SK-N-SH (cell line): ENCODE measurements at regions not wholly inside any gene's neighbourhood (a gene's known extent, or its start where the extent isn't known, plus 50 kb on each side); places are given as distances from the start of the nearest gene placed in this dataset.

Source experiments
- CTCF ChIA-PET: fragments of 300-600, 350-600 bp; formaldehyde crosslinking; extraction: SDS; loops from one replicate; lab custom pipeline; 2021; lab: Yijun Ruan, JAX
- POLR2A ChIA-PET: fragments of 350-600 bp; sonication (Branson Sonifier 250); formaldehyde crosslinking; extraction: SDS; loops from one replicate; lab custom pipeline; 2020; ENCODE audit warnings: antibody characterized with exemption, inconsistent platforms; lab: Yijun Ruan, JAX
- DNase-seq: peaks from one replicate; pipeline ENCODE4 v3.0.0; 2012
- H2AFZ ChIP-seq: fragments of 200-600 bp; sonication (generic); 2 replicates; pipeline ENCODE4 v1.8.1; 2016; ENCODE audit warnings: antibody characterized with exemption, mild to moderate bottlenecking, low read depth
- H3F3A ChIP-seq: fragments of 200-600 bp; sonication (generic); replicated peaks from 2 replicates; pipeline ENCODE3; 2016; ENCODE audit warnings: antibody characterized with exemption, mild to moderate bottlenecking; ENCODE audit not compliant: insufficient read depth
- H3K27ac ChIP-seq, 2 experiments: fragments of 200-500 bp in 1 of 2; fragments of 200-600 bp in 1 of 2; sonication (Bioruptor generic) in 1 of 2; sonication (generic), shearing (Covaris generic) in 1 of 2; 2 replicates each; pipeline versions ENCODE4 v1.5.1 to v1.6.1; 2014 to 2016; ENCODE audit warnings: low read depth in 2 of 2, inconsistent platforms in 1 of 2, low read length in 1 of 2, mild to moderate bottlenecking in 1 of 2, mixed read lengths in 1 of 2
- H3K27me3 ChIP-seq: fragments of 200-600 bp; sonication (generic), shearing (Covaris generic); 2 replicates; pipeline ENCODE4 v1.6.1; 2016; ENCODE audit warnings: mixed run types; ENCODE audit not compliant: insufficient read depth
- H3K36me3 ChIP-seq, 2 experiments: fragments of 200-500 bp in 1 of 2; fragments of 200-600 bp in 1 of 2; sonication (Bioruptor generic) in 1 of 2; sonication (generic) in 1 of 2; replicated peaks in 1 of 2; 2 replicates each; pipeline versions ENCODE3 to v1.5.1; 2014 to 2016; ENCODE audit warnings: low read length in 1 of 2, mild to moderate bottlenecking in 1 of 2; ENCODE audit not compliant: insufficient read depth in 2 of 2, control insufficient read depth in 1 of 2
- H3K4me1 ChIP-seq, 2 experiments: fragments of 200-500 bp in 1 of 2; fragments of 200-600 bp in 1 of 2; sonication (Bioruptor generic) in 1 of 2; sonication (generic), shearing (Covaris generic) in 1 of 2; 2 replicates each; pipeline versions ENCODE4 v1.5.1 to v1.6.1; 2014 to 2016; ENCODE audit warnings: low read depth in 1 of 2, low read length in 1 of 2, mixed run types in 1 of 2; ENCODE audit not compliant: insufficient read depth in 2 of 2, control insufficient read depth in 1 of 2
- H3K4me2 ChIP-seq: fragments of 200-600 bp; sonication (generic), shearing (Covaris generic); 2 replicates; pipeline ENCODE4 v1.6.1; 2017; ENCODE audit warnings: mixed run types
- H3K4me3 ChIP-seq, 2 experiments: fragments of 200-500 bp in 1 of 2; fragments of 200-600 bp in 1 of 2; sonication (Bioruptor generic) in 1 of 2; sonication (generic), shearing (Covaris generic) in 1 of 2; 2 replicates each; pipeline versions ENCODE4 v1.5.1 to v1.8.1; 2014 to 2016; ENCODE audit warnings: low read depth in 2 of 2, inconsistent platforms in 1 of 2, low read length in 1 of 2, mild to moderate bottlenecking in 1 of 2, mixed read lengths in 1 of 2, moderate library complexity in 1 of 2
- H3K79me2 ChIP-seq: fragments of 200-600 bp; sonication (generic); 2 replicates; pipeline ENCODE4 v1.8.1; 2017; ENCODE audit warnings: mild to moderate bottlenecking; ENCODE audit not compliant: insufficient read depth
- H3K9ac ChIP-seq: fragments of 200-600 bp; sonication (generic); 2 replicates; pipeline ENCODE4 v1.6.1; 2017; ENCODE audit warnings: mixed run types
- H3K9me2 ChIP-seq: fragments of 200-600 bp; sonication (generic); 2 replicates; pipeline ENCODE4 v1.6.1; 2017; ENCODE audit warnings: mixed run types
- H3K9me3 ChIP-seq: fragments of 200-600 bp; sonication (generic); 2 replicates; pipeline ENCODE4 v1.6.1; 2017; ENCODE audit warnings: mixed run types, mild to moderate bottlenecking, moderate library complexity
- H4K20me1 ChIP-seq: fragments of 200-600 bp; sonication (generic); 2 replicates; pipeline ENCODE4 v1.6.1; 2017; ENCODE audit warnings: mild to moderate bottlenecking, mixed run types; ENCODE audit not compliant: insufficient read depth
- CHD2 ChIP-seq: fragments of 150-350 bp; IDR thresholded peaks from 2 replicates; pipeline ENCODE4 v1.6.1; 2018; ENCODE audit warnings: low read length; ENCODE audit not compliant: partially characterized antibody
- ELF1 ChIP-seq: IDR thresholded peaks from 2 replicates; pipeline ENCODE4 v1.4.0; 2012
- EP300 ChIP-seq, 2 experiments: IDR thresholded peaks; 2 replicates each; pipeline versions ENCODE4 v1.4.0 to v1.6.1; 2012; ENCODE audit warnings: borderline replicate concordance in 1 of 2, low read depth in 1 of 2, low read length in 1 of 2
- EZH2phosphoT487 ChIP-seq: fragments of 200-600 bp; sonication (generic); IDR thresholded peaks from 2 replicates; pipeline ENCODE4 v1.6.1; 2017; ENCODE audit warnings: low read depth, mixed run types, mild to moderate bottlenecking, antibody characterized with exemption, moderate library complexity, borderline replicate concordance
- FOXJ3 ChIP-seq: sonication (generic); formaldehyde crosslinking; IDR thresholded peaks from 2 replicates; pipeline ENCODE4 v1.5.1; 2020; ENCODE audit warnings: mild to moderate bottlenecking, missing genetic modification reagents
- GABPA ChIP-seq: IDR thresholded peaks from 2 replicates; pipeline ENCODE4 v1.4.0; 2012; ENCODE audit warnings: low read depth, mild to moderate bottlenecking
- GATA2 ChIP-seq: sonication (generic); formaldehyde crosslinking; IDR thresholded peaks from 2 replicates; pipeline ENCODE4 v1.5.0; 2020; ENCODE audit warnings: mild to moderate bottlenecking, missing genetic modification reagents
- MXI1 ChIP-seq: IDR thresholded peaks from 2 replicates; pipeline ENCODE4 v1.6.1; 2012; ENCODE audit warnings: mild to moderate bottlenecking, low read depth, low read length, improper control_type of control experiment
- PBX3 ChIP-seq: IDR thresholded peaks from 2 replicates; pipeline ENCODE4; 2012
- POLR2AphosphoS5 ChIP-seq: IDR thresholded peaks from 2 replicates; pipeline ENCODE4 v1.6.1; 2012; ENCODE audit warnings: low read depth, low read length
- REST ChIP-seq: IDR thresholded peaks from 2 replicates; pipeline ENCODE4 v1.6.1; 2012; ENCODE audit warnings: mild to moderate bottlenecking, low read depth, low read length, moderate library complexity
- RFX5 ChIP-seq: IDR thresholded peaks from 2 replicates; pipeline ENCODE4 v1.6.1; 2012; ENCODE audit warnings: mild to moderate bottlenecking, improper control_type of control experiment, low read length
- RXRA ChIP-seq: IDR thresholded peaks from 2 replicates; pipeline ENCODE4 v1.4.0; 2012; ENCODE audit warnings: low read depth, mild to moderate bottlenecking, borderline replicate concordance
- SMC3 ChIP-seq: IDR thresholded peaks from 2 replicates; pipeline ENCODE4 v1.6.1; 2012; ENCODE audit warnings: low read depth, low read length, improper control_type of control experiment
- TAF1 ChIP-seq: IDR thresholded peaks from 2 replicates; pipeline ENCODE4 v1.6.1; 2012; ENCODE audit warnings: low read depth, mild to moderate bottlenecking, low read length, moderate library complexity, borderline replicate concordance
- WGBS: methylation state at CpG from one replicate; pipeline ENCODE4 v1.1.6; 2017; ENCODE audit warnings: low lambda C conversion rate; 5-methylcytosine and 5-hydroxymethylcytosine counted together

- Histone ChIP-seq H3K4me2 (no peak overlapping the region), H3K4me3 (no peak overlapping the region), H3K9me3 (no peaks in the 10 kb centered on the region), H3K79me2 (no peaks in the 10 kb centered on the region), H3K4me1 (peaks cover 0 to 33% of the 10 kb centered on the region in 2 experiments; a peak in 2 of 4 replicates), H4K20me1 (no peaks in the 10 kb centered on the region), H3K9ac (no peak overlapping the region), H3K9me2 (no peaks in the 10 kb centered on the region), H3F3A (no peaks in the 10 kb centered on the region), H3K27ac (peak overlapping the region in 1 of 2 experiments; percentile 84; a peak in 2 of 4 replicates), H3K27me3 (no peaks in the 10 kb centered on the region), H3K36me3 (no peaks in the 10 kb centered on the region)
- CTCF ChIA-PET: interaction anchor here (1.4 kb wide), 1 partner anchor 13 kb away, joined by 3 read pairs; no protein-coding TSS in a partner anchor
- no peak for DNase-seq
- TF ChIP-seq EP300 (IDR thresholded peaks at IDR 0.05; ENCODE audit: borderline replicate concordance in 1 of 2, low read depth in 1 of 2, low read length in 1 of 2) (peak in 1 of 2 experiments; percentile 79; a peak in 1 of 4 replicates), CHD2 (peak; percentile 45), ELF1 (no peak), GATA2 (peak; percentile 74)
- TF ChIP-seq, all 33 proteins: peak for 3
- POLR2A ChIA-PET: interaction anchor here (0.9 kb wide), 1 partner anchor 82 kb away, joined by 3 read pairs; no protein-coding TSS in a partner anchor
- no peak overlapping the region for H2AFZ ChIP-seq
- WGBS: 8% methylated on average over 1 of the region's 1 CpG
Observed at GRCh38 chr11:42972741-42973140, 339.1 kb upstream of the API5 start.

GRCh38 chr11:42974510-42975179 lies 337.2 kb upstream of the API5 start:
- CTCF ChIA-PET: interaction anchor here (1.0 kb wide), 1 partner anchor 343 kb away, joined by 3 read pairs; no protein-coding TSS in a partner anchor
- H3K4me3 ChIP-seq: no peak overlapping the region
- H3F3A ChIP-seq: no peaks in the 10 kb centered on the region
- no peak for DNase-seq
- no peaks in the 10 kb centered on the region for H3K27me3 ChIP-seq
- no peaks in the 10 kb centered on the region for H3K79me2 ChIP-seq
- H3K4me1 ChIP-seq: peaks cover 0 to 28% of the 10 kb centered on the region in 2 experiments; a peak in 2 of 4 replicates
- no peaks in the 10 kb centered on the region for H3K36me3 ChIP-seq
- no peak overlapping the region for H2AFZ ChIP-seq
- H3K27ac ChIP-seq: no peak overlapping the region; a peak in 1 of 4 replicates
- no peak overlapping the region for H3K9ac ChIP-seq
- H4K20me1 ChIP-seq: no peaks in the 10 kb centered on the region
- H3K9me2 ChIP-seq: no peaks in the 10 kb centered on the region
- POLR2A ChIA-PET: no interaction called here
- no peak overlapping the region for H3K4me2 ChIP-seq
- H3K9me3 ChIP-seq: no peaks in the 10 kb centered on the region
- WGBS: 61% methylated on average over 4 of the region's 4 CpGs
- TF ChIP-seq RXRA (no peak), REST (no peak), ELF1 (no peak), CHD2 (no peak), PBX3 (no peak), EZH2phosphoT487 (no peak), TAF1 (no peak), RFX5 (no peak), GABPA (no peak), POLR2AphosphoS5 (no peak), MXI1 (no peak), SMC3 (no peak), FOXJ3 (CRISPR knock-in tag) (no peak)
